RWPE2 (cell line): ENCODE measurements at regions not wholly inside any gene's neighbourhood (a gene's known extent, or its start where the extent isn't known, plus 50 kb on each side); places are given as distances from the start of the nearest gene placed in this dataset.

Experiments used
- ATAC-seq: fragments of 200-7000 bp; cut with Tn5 transposase; 3 replicates; pipeline ENCODE4 v1.9.1; 2021; ENCODE audit warnings: low read depth
- DNase-seq: peaks from one replicate; pipeline ENCODE4 v3.0.0-alpha.2; 2020; ENCODE audit warnings: low spot score
- H3K27ac ChIP-seq: fragments of 450-650 bp; 2 replicates; pipeline ENCODE4 v1.5.1; 2017; ENCODE audit warnings: mild to moderate bottlenecking; ENCODE audit not compliant: poor library complexity, severe bottlenecking
- H3K27me3 ChIP-seq: fragments of 250-450 bp; sonication (Bioruptor Pico); 2 replicates; pipeline ENCODE4 v1.5.1; 2021; ENCODE audit warnings: mild to moderate bottlenecking, moderate library complexity; ENCODE audit not compliant: insufficient read depth, poor library complexity, severe bottlenecking
- H3K36me3 ChIP-seq: fragments of 250-450 bp; sonication (Bioruptor Pico); 2 replicates; pipeline ENCODE4 v1.5.1; 2020; ENCODE audit warnings: low read depth, mild to moderate bottlenecking, moderate library complexity
- H3K4me1 ChIP-seq: fragments of 250-450 bp; sonication (Bioruptor Pico); 2 replicates; pipeline ENCODE4 v1.5.1; 2021; ENCODE audit warnings: mild to moderate bottlenecking, moderate library complexity; ENCODE audit not compliant: insufficient read depth, poor library complexity, severe bottlenecking
- H3K4me3 ChIP-seq: fragments of 250-450 bp; sonication (Bioruptor Pico); 2 replicates; pipeline ENCODE4 v1.5.1; 2021; ENCODE audit warnings: mild to moderate bottlenecking, moderate library complexity; ENCODE audit not compliant: severe bottlenecking
- H3K9me3 ChIP-seq: fragments of 250-450 bp; sonication (Bioruptor Pico); 2 replicates; pipeline ENCODE4 v1.5.1; 2021; ENCODE audit warnings: mild to moderate bottlenecking, moderate library complexity; ENCODE audit not compliant: severe bottlenecking
- CTCF ChIP-seq: fragments of 450-650 bp; IDR thresholded peaks from one replicate; pipeline ENCODE4 v1.5.1; 2017; ENCODE audit warnings: mild to moderate bottlenecking, moderate library complexity; ENCODE audit not compliant: poor library complexity, severe bottlenecking

GRCh38 chr9:88216126-88216995 lies 78.1 kb upstream of the SPATA31C2 start:
- Histone ChIP-seq H3K36me3 (no peaks in the 10 kb centered on the region), H3K4me3 (no peak overlapping the region), H3K4me1 (no peaks in the 10 kb centered on the region), H3K27me3 (no peaks in the 10 kb centered on the region), H3K9me3 (no peaks in the 10 kb centered on the region), H3K27ac (no peak overlapping the region)
- TF ChIP-seq CTCF: no peak
- ATAC-seq (no peak), DNase-seq (no peak)

DNA sequence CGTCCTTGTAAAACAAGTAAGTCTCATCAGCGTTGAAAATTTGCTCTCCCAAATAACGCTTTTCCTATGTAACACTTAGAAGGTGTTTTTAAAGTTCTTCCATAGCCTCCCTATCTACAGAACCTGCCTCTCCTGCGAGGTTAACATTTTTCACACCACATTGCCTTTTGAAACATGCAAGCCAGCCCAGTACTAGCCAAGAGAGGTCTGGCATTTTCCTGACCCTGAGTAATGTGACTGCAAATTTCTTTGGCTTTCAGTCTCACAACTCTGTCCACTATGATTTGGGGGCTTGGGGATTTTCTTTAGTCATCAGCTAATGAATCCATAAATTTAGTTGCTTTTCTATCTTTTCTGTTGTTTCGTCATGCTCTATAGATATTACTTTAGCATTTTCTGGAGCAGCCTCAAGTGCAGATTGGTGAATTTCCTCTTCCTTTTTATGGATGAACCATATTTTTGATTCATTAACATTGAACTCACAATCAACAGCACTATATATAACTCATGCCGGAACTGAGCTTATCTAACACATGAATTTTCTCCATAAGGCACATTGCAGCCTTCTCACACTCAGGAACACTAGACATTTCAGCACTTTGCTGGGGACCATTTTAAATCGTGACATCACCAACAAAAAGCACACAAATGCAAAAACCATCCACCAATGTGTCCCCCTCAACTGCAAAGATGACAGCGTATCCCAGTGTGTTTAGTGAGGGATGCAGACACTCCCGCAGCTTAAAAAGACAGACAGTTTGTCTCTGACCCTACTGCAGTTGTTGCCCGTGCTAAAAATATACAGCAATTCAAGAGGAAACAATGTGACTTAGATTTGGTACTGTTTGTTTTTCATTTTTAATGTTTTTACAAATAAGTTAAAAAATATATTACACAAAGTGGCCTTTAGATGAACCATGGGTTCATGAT lies 77.2 kb upstream of the SPATA31C2 start:
- H3K9me3 ChIP-seq: no peaks in the 10 kb centered on the region
- no peaks in the 10 kb centered on the region for H3K4me1 ChIP-seq
- no peak for DNase-seq
- H3K36me3 ChIP-seq: no peaks in the 10 kb centered on the region
- no peak for TF ChIP-seq CTCF
- no peak for ATAC-seq
- H3K27me3 ChIP-seq: no peaks in the 10 kb centered on the region
- no peak overlapping the region for H3K27ac ChIP-seq
- H3K4me3 ChIP-seq: no peak overlapping the region

- Histone ChIP-seq H3K36me3 (no peaks in the 10 kb centered on the region), H3K9me3 (no peaks in the 10 kb centered on the region), H3K27ac (no peak overlapping the region), H3K4me1 (peaks cover 20% of the 10 kb centered on the region), H3K4me3 (no peak overlapping the region), H3K27me3 (no peaks in the 10 kb centered on the region)
- DNase-seq: no peak
- ATAC-seq: no peak
- no peak for TF ChIP-seq CTCF
These were observed 64.0 kb upstream of the SPATA31C2 start for GRCh38 chr9:88202321-88202720.

DNA sequence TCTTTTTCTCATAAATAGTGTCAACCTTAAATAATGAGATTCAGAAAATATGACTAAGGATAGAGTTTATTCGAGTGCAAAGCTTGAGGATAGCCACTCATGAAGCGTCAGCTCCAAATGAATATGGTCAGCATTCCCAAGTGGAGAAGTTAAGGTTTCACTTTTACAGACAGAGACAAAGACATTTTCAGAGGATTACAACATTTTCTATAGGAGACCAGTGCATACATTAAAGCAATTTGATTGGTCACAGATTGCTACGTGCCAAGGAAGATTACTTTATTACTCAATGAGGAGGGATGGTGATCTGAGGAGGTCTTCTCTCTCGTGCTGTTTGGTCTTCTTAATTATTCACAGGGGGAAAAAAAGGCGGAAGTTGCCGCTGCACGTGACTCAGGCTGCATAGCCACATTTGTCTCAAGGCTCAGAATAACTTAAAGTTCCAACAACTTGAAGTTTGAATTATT lies 60.1 kb upstream of the SPATA31C2 start:
- Histone ChIP-seq H3K9me3 (no peaks in the 10 kb centered on the region), H3K27me3 (no peaks in the 10 kb centered on the region), H3K4me1 (peaks cover 31% of the 10 kb centered on the region), H3K36me3 (no peaks in the 10 kb centered on the region), H3K27ac (peak overlapping the region; percentile 96), H3K4me3 (peak overlapping the region; percentile 5)
- DNase-seq (no peak), ATAC-seq (peak; percentile 57)
- TF ChIP-seq CTCF: no peak
